ENCODE measurements at regions not wholly inside any gene's neighbourhood (a gene's known extent, or its start where the extent isn't known, plus 50 kb on each side); places are given as distances from the start of the nearest gene placed in this dataset.
"Not testable (repeated sequence)": the region's sequence is repeated elsewhere in the genome, so short reads cannot be mapped to it uniquely, and the experiment has no call there.

GRCh38 chr9:11194246-11194645 is 581.4 kb upstream of the PTPRD start:
- no peak for TF ChIP-seq POLR2A (IDR thresholded peaks at IDR 0.05)
- no peak for TF ChIP-seq POLR2AphosphoS5 (IDR thresholded peaks at IDR 0.05)
- no peak for TF ChIP-seq EP300 (IDR thresholded peaks at IDR 0.05)
- no peak for TF ChIP-seq CTCF (IDR thresholded peaks at IDR 0.05)
- WGBS: 63% methylated on average over 1 of the region's 1 CpG
- H3K36me3 ChIP-seq: no peaks in the 10 kb centered on the region
- H3K9me3 ChIP-seq: no peaks in the 10 kb centered on the region
- DNase-seq (ENCODE audit: low spot score in 2 of 2): no peak
- H3K27me3 ChIP-seq: no peaks in the 10 kb centered on the region
- no peak overlapping the region for H3K4me3 ChIP-seq
- H3K27ac ChIP-seq: no peak overlapping the region
- no peaks in the 10 kb centered on the region for H3K4me1 ChIP-seq

- DNase-seq (ENCODE audit: low spot score in 2 of 2); H3K4me3 ChIP-seq; H3K36me3 ChIP-seq; H3K4me1 ChIP-seq; H3K27me3 ChIP-seq; H3K27ac ChIP-seq; H3K9me3 ChIP-seq: not testable (repeated sequence)
- whole genome bisulfite sequencing: no CpG with 5 or more reads among the region's 22 CpGs
Measured at GRCh38 chr9:11196840-11197365, 584.1 kb upstream of the PTPRD start.

GRCh38 chr9:11199335-11199734 is 586.5 kb upstream of the PTPRD start:
- no peak overlapping the region for H3K27ac ChIP-seq
- H3K36me3 ChIP-seq: no peaks in the 10 kb centered on the region
- H3K27me3 ChIP-seq: no peaks in the 10 kb centered on the region
- WGBS: 71% methylated on average over 2 of the region's 2 CpGs
- H3K9me3 ChIP-seq: no peaks in the 10 kb centered on the region
- no peaks in the 10 kb centered on the region for H3K4me1 ChIP-seq
- no peak overlapping the region for H3K4me3 ChIP-seq
- TF ChIP-seq CTCF (IDR thresholded peaks at IDR 0.05) (no peak), EP300 (IDR thresholded peaks at IDR 0.05) (no peak), POLR2A (IDR thresholded peaks at IDR 0.05) (no peak), POLR2AphosphoS5 (IDR thresholded peaks at IDR 0.05) (no peak)
- no peak for DNase-seq (ENCODE audit: low spot score in 2 of 2)

- H3K9me3 ChIP-seq: no peaks in the 10 kb centered on the region
- H3K27ac ChIP-seq: no peak overlapping the region
- WGBS: 82% methylated on average over 3 of the region's 3 CpGs
- H3K4me3 ChIP-seq: no peak overlapping the region
- H3K36me3 ChIP-seq: no peaks in the 10 kb centered on the region
- TF ChIP-seq POLR2AphosphoS5 (IDR thresholded peaks at IDR 0.05) (no peak), EP300 (IDR thresholded peaks at IDR 0.05) (no peak), POLR2A (IDR thresholded peaks at IDR 0.05) (no peak), CTCF (IDR thresholded peaks at IDR 0.05) (no peak)
- no peaks in the 10 kb centered on the region for H3K4me1 ChIP-seq
- H3K27me3 ChIP-seq: no peaks in the 10 kb centered on the region
- no peak for DNase-seq (ENCODE audit: low spot score in 2 of 2)
Measured at GRCh38 chr9:11204521-11204920, 591.7 kb upstream of the PTPRD start.

GRCh38 chr9:11206925-11207324 is 594.1 kb upstream of the PTPRD start:
- no peak for DNase-seq (ENCODE audit: low spot score in 2 of 2)
- Histone ChIP-seq H3K4me3 (no peak overlapping the region), H3K27me3 (no peaks in the 10 kb centered on the region), H3K36me3 (no peaks in the 10 kb centered on the region), H3K27ac (no peak overlapping the region), H3K4me1 (no peaks in the 10 kb centered on the region), H3K9me3 (no peaks in the 10 kb centered on the region)
- TF ChIP-seq EP300 (IDR thresholded peaks at IDR 0.05) (no peak), CTCF (IDR thresholded peaks at IDR 0.05) (no peak), POLR2AphosphoS5 (IDR thresholded peaks at IDR 0.05) (no peak), POLR2A (IDR thresholded peaks at IDR 0.05) (no peak)

- H3K4me3 ChIP-seq: no peak overlapping the region
- H3K9me3 ChIP-seq: no peaks in the 10 kb centered on the region
- H3K4me1 ChIP-seq: no peaks in the 10 kb centered on the region
- DNase-seq (ENCODE audit: low spot score in 2 of 2): no peak
- H3K36me3 ChIP-seq: no peaks in the 10 kb centered on the region
- TF ChIP-seq CTCF (IDR thresholded peaks at IDR 0.05) (no peak), POLR2AphosphoS5 (IDR thresholded peaks at IDR 0.05) (no peak), POLR2A (IDR thresholded peaks at IDR 0.05) (no peak), EP300 (IDR thresholded peaks at IDR 0.05) (no peak)
- no peak overlapping the region for H3K27ac ChIP-seq
- 83% methylated on average over 1 of the region's 1 CpG for WGBS
- H3K27me3 ChIP-seq: no peaks in the 10 kb centered on the region
Measured at GRCh38 chr9:11233696-11234095, 620.9 kb upstream of the PTPRD start.

Data from suprapubic skin (tissue), 4 donors.